Fibroblast of villous mesenchyme (primary cell): ENCODE measurements at regions not wholly inside any gene's neighbourhood (a gene's known extent, or its start where the extent isn't known, plus 50 kb on each side); places are given as distances from the start of the nearest gene placed in this dataset.
"Not testable (repeated sequence)": the region's sequence is repeated elsewhere in the genome, so short reads cannot be mapped to it uniquely, and the experiment has no call there.

Source experiments
- DNase-seq: peaks from one replicate; pipeline ENCODE4 v3.0.0-alpha.2; 2010; ENCODE audit warnings: low read depth
- H3K4me3 ChIP-seq: 2 replicates; pipeline ENCODE4 v1.5.1; 2011; ENCODE audit warnings: low read depth, mild to moderate bottlenecking, low read length
- TF ChIP-seq, protein P1 (sequence below): IDR thresholded peaks from 2 replicates; pipeline ENCODE4 v1.5.1; 2012; ENCODE audit warnings: low read depth, mild to moderate bottlenecking, low read length; ENCODE audit not compliant: insufficient read depth

- DNase-seq, H3K4me3 ChIP-seq: not testable (repeated sequence)
Measured at GRCh38 chr7:97234494-97234893, 117.0 kb downstream of the SDHAF3 start.

DNA sequence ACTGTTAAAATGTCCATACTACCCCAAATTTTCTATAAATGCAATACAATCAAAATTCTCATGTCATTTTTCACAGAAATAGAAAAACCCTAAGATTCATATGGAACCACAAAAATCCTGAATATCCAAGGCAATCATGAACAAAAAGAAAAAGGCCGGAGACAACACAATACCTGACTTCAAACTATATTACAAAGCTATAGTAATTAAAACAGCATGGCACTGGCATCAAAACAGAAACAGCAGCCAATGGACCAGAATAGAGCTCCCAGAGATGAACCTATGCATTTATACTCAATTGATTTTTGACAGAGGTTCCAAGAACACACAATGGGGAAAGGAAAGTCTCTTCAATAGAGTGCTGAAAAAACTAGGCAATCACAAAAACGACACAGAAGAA is 128.8 kb downstream of the SDHAF3 start:
- DNase-seq, result no peak
- TF ChIP-seq, protein P1, sequence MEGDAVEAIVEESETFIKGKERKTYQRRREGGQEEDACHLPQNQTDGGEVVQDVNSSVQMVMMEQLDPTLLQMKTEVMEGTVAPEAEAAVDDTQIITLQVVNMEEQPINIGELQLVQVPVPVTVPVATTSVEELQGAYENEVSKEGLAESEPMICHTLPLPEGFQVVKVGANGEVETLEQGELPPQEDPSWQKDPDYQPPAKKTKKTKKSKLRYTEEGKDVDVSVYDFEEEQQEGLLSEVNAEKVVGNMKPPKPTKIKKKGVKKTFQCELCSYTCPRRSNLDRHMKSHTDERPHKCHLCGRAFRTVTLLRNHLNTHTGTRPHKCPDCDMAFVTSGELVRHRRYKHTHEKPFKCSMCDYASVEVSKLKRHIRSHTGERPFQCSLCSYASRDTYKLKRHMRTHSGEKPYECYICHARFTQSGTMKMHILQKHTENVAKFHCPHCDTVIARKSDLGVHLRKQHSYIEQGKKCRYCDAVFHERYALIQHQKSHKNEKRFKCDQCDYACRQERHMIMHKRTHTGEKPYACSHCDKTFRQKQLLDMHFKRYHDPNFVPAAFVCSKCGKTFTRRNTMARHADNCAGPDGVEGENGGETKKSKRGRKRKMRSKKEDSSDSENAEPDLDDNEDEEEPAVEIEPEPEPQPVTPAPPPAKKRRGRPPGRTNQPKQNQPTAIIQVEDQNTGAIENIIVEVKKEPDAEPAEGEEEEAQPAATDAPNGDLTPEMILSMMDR, result no peak
- H3K4me3 ChIP-seq, result no peak overlapping the region

DNA sequence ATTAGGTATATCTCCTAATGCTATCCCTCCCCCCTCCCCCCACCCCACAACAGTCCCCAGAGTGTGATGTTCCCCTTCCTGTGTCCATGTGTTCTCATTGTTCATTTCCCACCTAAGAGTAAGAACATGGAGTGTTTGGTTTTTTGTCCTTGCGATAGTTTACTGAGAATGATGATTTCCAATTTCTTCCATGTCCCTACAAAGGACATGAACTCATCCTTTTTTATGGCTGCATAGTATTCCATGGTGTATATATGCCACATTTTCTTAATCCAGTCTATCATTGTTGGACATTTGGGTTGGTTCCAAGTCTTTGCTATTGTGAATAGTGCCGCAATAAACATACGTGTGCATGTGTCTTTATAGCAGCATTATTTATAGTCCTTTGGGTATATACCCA is 140.7 kb downstream of the SDHAF3 start:
- DNase-seq, H3K4me3 ChIP-seq: not testable (repeated sequence)

DNA sequence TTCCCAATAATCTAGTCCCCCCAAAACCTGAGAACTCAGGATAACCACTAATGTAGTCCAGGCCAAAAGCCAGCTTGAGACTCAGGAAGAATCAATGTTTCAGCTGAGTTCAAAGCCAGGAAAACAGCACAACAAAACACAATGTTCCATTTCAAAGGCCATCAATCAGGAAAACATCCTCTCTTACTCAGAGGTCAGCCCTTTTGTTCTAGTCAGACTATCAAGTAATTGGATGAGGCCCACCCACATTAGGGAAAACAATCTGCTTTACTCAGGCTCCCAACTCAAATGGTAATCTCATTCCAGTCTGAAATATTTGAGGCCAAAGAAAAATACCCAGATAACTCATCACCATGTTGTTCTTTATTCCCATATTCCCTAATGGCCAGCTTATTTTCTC is 152.2 kb downstream of the SDHAF3 start:
- peak; percentile 28 for DNase-seq
- H3K4me3 ChIP-seq, result no peak overlapping the region
- TF ChIP-seq, protein P1, result no peak

GRCh38 chr7:97270280-97270679 is 152.8 kb downstream of the SDHAF3 start:
- H3K4me3 ChIP-seq, result no peak overlapping the region
- DNase-seq, result peak; percentile 5
- TF ChIP-seq, protein P1, result no peak

DNA sequence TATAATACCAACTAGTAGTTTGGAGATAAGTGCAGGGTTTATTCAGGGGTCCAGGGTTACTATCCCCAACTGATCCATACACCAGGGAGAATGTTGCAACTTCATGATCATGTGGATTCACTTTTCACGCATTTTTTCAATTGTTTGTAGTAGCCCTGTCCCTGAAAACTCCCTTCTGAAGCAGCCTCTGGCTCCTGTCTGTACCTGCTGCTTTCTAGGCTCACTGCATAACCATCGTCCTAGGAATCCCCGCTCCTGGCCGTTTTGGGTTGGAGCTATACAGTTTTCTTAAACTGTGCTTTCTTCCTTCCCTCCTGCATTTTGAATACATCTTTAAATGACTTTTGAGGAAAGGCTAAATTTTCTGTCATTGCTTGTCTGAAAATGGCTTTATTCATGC is 154.1 kb downstream of the SDHAF3 start:
- DNase-seq, result no peak
- TF ChIP-seq, protein P1, result no peak
- H3K4me3 ChIP-seq, result no peak overlapping the region

DNA sequence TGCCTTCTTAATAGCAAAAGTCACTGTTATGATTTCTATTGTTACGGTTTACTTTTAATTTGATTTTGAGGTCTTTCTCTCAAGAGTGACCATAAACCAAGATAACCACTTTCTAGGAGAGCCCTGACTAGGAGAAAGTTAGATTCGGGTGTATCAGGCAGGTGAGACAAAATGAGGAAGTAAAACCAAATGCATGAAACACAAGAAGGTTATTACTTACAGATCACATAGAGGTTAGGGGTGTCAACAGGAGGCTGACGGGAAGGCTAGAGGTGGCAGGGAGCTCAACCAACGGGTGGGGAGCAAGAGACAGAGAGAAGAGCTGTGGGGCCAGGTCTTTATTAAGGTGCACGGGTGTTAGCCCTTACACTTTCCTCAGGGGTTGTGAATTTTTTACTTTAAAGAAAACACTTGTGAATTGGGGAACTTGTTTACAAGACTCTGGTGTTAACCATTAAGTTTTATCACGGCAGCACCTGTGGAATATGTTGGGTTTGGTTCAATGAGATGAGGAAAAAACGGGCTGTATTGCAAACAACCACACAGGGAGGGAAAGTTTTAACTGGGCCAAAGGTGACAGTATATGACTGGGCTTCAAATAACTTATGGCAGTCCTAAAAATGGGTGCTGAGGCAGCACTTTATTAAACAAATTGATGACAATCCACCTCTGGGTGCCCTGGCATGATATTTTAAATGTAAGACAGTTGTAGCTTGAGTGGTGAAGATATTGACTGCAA is 154.9 kb downstream of the SDHAF3 start:
- TF ChIP-seq, protein P1, result no peak

GRCh38 chr7:97275475-97275874 is 158.0 kb downstream of the SDHAF3 start:
- TF ChIP-seq, protein P1, result no peak
- H3K4me3 ChIP-seq, result no peak overlapping the region
- no peak for DNase-seq

More for the DNA sequence above, 154.9 kb downstream of the SDHAF3 start:
- no peak overlapping the region for H3K4me3 ChIP-seq
- no peak for DNase-seq
